Keratinocyte (primary cell): ENCODE measurements at regions not wholly inside any gene's neighbourhood (a gene's known extent, or its start where the extent isn't known, plus 50 kb on each side); places are given as distances from the start of the nearest gene placed in this dataset.
A peak's percentile ranks its signal among the peaks of the same experiment; 100 is the strongest.

Experiments used
- DNase-seq: peaks from one replicate; pipeline ENCODE4 v3.0.0-alpha.2; 2011; ENCODE audit warnings: low read depth, missing footprints, low spot score
- FAIRE-seq: peaks from 2 replicates; lab custom pipeline; 2011; peaks lifted over from hg19 to GRCh38; lab: Jason Lieb, UNC
- H2AFZ ChIP-seq: 2 replicates; pipeline ENCODE4 v1.6.0; 2012; ENCODE audit warnings: low read length, control low read depth, inconsistent platforms; ENCODE audit not compliant: control insufficient read depth
- H3K27ac ChIP-seq: 2 replicates; pipeline ENCODE4 v1.5.1; 2011; ENCODE audit warnings: low read length; ENCODE audit not compliant: control insufficient read depth, insufficient read depth
- H3K27me3 ChIP-seq: 3 replicates; pipeline ENCODE4 v1.6.0; 2011; ENCODE audit warnings: low read length; ENCODE audit not compliant: control insufficient read depth, insufficient read depth; ENCODE audit errors: extremely low read depth
- H3K36me3 ChIP-seq, 2 experiments: 2 replicates in 1 of 2; 3 replicates in 1 of 2; pipeline ENCODE4 v1.5.1; 2011; ENCODE audit warnings: low read length in 2 of 2, mild to moderate bottlenecking in 1 of 2; ENCODE audit not compliant: control insufficient read depth in 2 of 2, insufficient read depth in 2 of 2; ENCODE audit errors: extremely low read depth in 1 of 2
- H3K4me1 ChIP-seq: 3 replicates; pipeline ENCODE4 v1.5.1; 2011; ENCODE audit warnings: low read length; ENCODE audit not compliant: control insufficient read depth, insufficient read depth; ENCODE audit errors: extremely low read depth
- H3K4me2 ChIP-seq: 3 replicates; pipeline ENCODE4 v1.6.0; 2011; ENCODE audit warnings: low read depth, low read length; ENCODE audit not compliant: control insufficient read depth, insufficient read depth; ENCODE audit errors: extremely low read depth
- H3K4me3 ChIP-seq, 3 experiments: fragments of 200-600 bp in 1 of 3; sonication (generic) in 1 of 3; 2 replicates in 2 of 3; 3 replicates in 1 of 3; pipeline ENCODE4 v1.5.1; 2011 to 2016; ENCODE audit warnings: low read length in 3 of 3, mild to moderate bottlenecking in 3 of 3, control low read depth in 2 of 3, inconsistent platforms in 1 of 3, low read depth in 1 of 3, mixed read lengths in 1 of 3, mixed run types in 1 of 3, moderate library complexity in 1 of 3; ENCODE audit not compliant: control insufficient read depth in 2 of 3, insufficient read depth in 2 of 3; ENCODE audit errors: extremely low read depth in 1 of 3
- H3K79me2 ChIP-seq: 2 replicates; pipeline ENCODE4 v1.6.0; 2012; ENCODE audit warnings: low read length; ENCODE audit not compliant: control insufficient read depth, insufficient read depth
- H3K9ac ChIP-seq: 3 replicates; pipeline ENCODE4 v1.6.0; 2011; ENCODE audit warnings: low read length; ENCODE audit not compliant: control insufficient read depth, insufficient read depth; ENCODE audit errors: extremely low read depth
- H3K9me1 ChIP-seq: 3 replicates; pipeline ENCODE4 v1.6.0; 2011; ENCODE audit warnings: low read length; ENCODE audit not compliant: control insufficient read depth, insufficient read depth; ENCODE audit errors: extremely low read depth
- H3K9me3 ChIP-seq: 2 replicates; pipeline ENCODE4 v1.5.1; 2012; ENCODE audit warnings: low read depth, low read length; ENCODE audit not compliant: control insufficient read depth
- H4K20me1 ChIP-seq: 3 replicates; pipeline ENCODE4 v1.6.0; 2011; ENCODE audit warnings: low read length; ENCODE audit not compliant: control insufficient read depth, insufficient read depth; ENCODE audit errors: extremely low read depth
- CTCF ChIP-seq, 3 experiments: IDR thresholded peaks in 1 of 3; conservative IDR thresholded peaks in 1 of 3; optimal IDR thresholded peaks in 1 of 3; 2 replicates in 2 of 3; 3 replicates in 1 of 3; pipeline versions ENCODE3 to v1.5.1; 2011; ENCODE audit warnings: low read length in 3 of 3, mild to moderate bottlenecking in 3 of 3, moderate library complexity in 2 of 3, control low read depth in 1 of 3, inconsistent platforms in 1 of 3; ENCODE audit not compliant: insufficient read depth in 2 of 3; ENCODE audit errors: extremely low read depth in 1 of 3
- EZH2 ChIP-seq: IDR thresholded peaks from one replicate; pipeline ENCODE4 v1.6.1; 2012; ENCODE audit warnings: inconsistent platforms, mild to moderate bottlenecking, low read length, moderate library complexity
- dilution Hi-C: fragments of 300-500 bp; cut with MboI; formaldehyde crosslinking; loops from one replicate; pipeline ENCODE4 v1.7.0; 2020; ENCODE audit warnings: low sequenced_read_pairs; ENCODE audit not compliant: extremely low pct_ligation_motif_present

- Histone ChIP-seq H3K4me1 (peaks cover 21% of the 10 kb centered on the region), H3K9me1 (peaks cover 3% of the 10 kb centered on the region), H3K36me3 (no peaks in the 10 kb centered on the region), H3K79me2 (no peaks in the 10 kb centered on the region), H2AFZ (no peak overlapping the region), H3K27me3 (no peaks in the 10 kb centered on the region), H3K9ac (no peak overlapping the region), H3K9me3 (no peaks in the 10 kb centered on the region), H4K20me1 (no peaks in the 10 kb centered on the region), H3K27ac (no peak overlapping the region), H3K4me2 (no peak overlapping the region), H3K4me3 (no peak overlapping the region)
- TF ChIP-seq EZH2 = no peak
- no peak for TF ChIP-seq CTCF (optimal IDR thresholded peaks at IDR 0.05 in 1 of 3, IDR thresholded peaks at IDR 0.05 in 1 of 3, conservative IDR thresholded peaks at IDR 0.05 in 1 of 3; ENCODE audit: extremely low read depth in 1 of 3, insufficient read depth in 2 of 3, low read length in 3 of 3)
- DNase-seq = no peak
- FAIRE-seq = peak; percentile 39
- dilution Hi-C loops = no loop called here
These were observed 393.9 kb downstream of the ARHGEF28 start for GRCh38 chr5:74019923-74020322.

GRCh38 chr5:74017786-74018211 is 391.8 kb downstream of the ARHGEF28 start:
- Histone ChIP-seq H3K27me3 (no peaks in the 10 kb centered on the region), H3K4me3 (peak overlapping the region in 1 of 3 experiments; percentile 2), H3K36me3 (no peaks in the 10 kb centered on the region), H3K9me1 (peaks cover 3% of the 10 kb centered on the region), H2AFZ (no peak overlapping the region), H3K4me1 (peaks cover 33% of the 10 kb centered on the region), H4K20me1 (no peaks in the 10 kb centered on the region), H3K4me2 (peak overlapping the region; percentile 84), H3K27ac (peak overlapping the region; percentile 93), H3K9ac (peak overlapping the region; percentile 46), H3K9me3 (no peaks in the 10 kb centered on the region), H3K79me2 (no peaks in the 10 kb centered on the region)
- dilution Hi-C loops = no loop called here
- TF ChIP-seq EZH2 (no peak), CTCF (optimal IDR thresholded peaks at IDR 0.05 in 1 of 3, IDR thresholded peaks at IDR 0.05 in 1 of 3, conservative IDR thresholded peaks at IDR 0.05 in 1 of 3; ENCODE audit: extremely low read depth in 1 of 3, insufficient read depth in 2 of 3, low read length in 3 of 3) (no peak)
- FAIRE-seq = peak; percentile 99
- DNase-seq = no peak
